BJ (cell line): ENCODE measurements at regions not wholly inside any gene's neighbourhood (a gene's known extent, or its start where the extent isn't known, plus 50 kb on each side); places are given as distances from the start of the nearest gene placed in this dataset.

Experiments
- CTCF ChIA-PET: fragments of 350-600 bp; formaldehyde crosslinking; extraction: SDS; loops from one replicate; lab custom pipeline; 2021; ENCODE audit warnings: antibody characterized with exemption, inconsistent platforms; lab: Yijun Ruan, JAX
- POLR2A ChIA-PET: fragments of 300-600 bp; sonication (Branson Sonifier 250); formaldehyde crosslinking; extraction: SDS; loops from one replicate; lab custom pipeline; 2021; ENCODE audit warnings: antibody characterized with exemption; lab: Charles Lee
- DNase-seq: peaks from one replicate; pipeline ENCODE4 v3.0.0-alpha.2; 2011; ENCODE audit warnings: low read depth
- H3K27me3 ChIP-seq: 2 replicates; pipeline ENCODE4 v1.6.0; 2011; ENCODE audit warnings: low read length; ENCODE audit not compliant: control insufficient read depth, insufficient read depth
- H3K36me3 ChIP-seq: 2 replicates; pipeline ENCODE4 v1.5.1; 2011; ENCODE audit warnings: low read length; ENCODE audit not compliant: control insufficient read depth, insufficient read depth
- H3K4me3 ChIP-seq: 2 replicates; pipeline ENCODE4 v1.5.1; 2011; ENCODE audit warnings: low read depth, mild to moderate bottlenecking, control low read depth, low read length
- CTCF ChIP-seq: IDR thresholded peaks from 2 replicates; pipeline ENCODE4 v1.5.1; 2011; ENCODE audit warnings: low read depth, mild to moderate bottlenecking, control low read depth, inconsistent platforms, low read length, moderate library complexity; ENCODE audit not compliant: insufficient read depth

DNA sequence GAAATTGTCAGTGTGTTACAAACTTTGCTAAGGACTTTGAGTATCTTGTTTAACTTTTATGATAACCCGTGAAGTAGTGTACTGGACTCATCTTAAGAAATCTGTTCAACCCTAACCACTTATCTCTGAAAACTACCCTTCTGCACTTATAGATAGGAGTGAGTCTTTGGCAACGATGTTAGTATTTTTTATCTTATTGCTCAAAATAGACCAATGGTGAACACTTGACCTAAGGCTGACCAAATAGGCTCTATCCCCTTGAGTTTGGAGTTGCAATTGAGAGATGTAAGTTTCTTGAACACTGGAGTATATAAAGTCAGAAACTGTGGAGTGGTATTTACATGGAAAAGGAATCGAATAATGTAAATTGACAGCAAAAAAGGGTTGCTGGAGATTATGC, 786.1 kb downstream of the TMTC2 start:
- ChIA-PET POLR2A (no interaction called here), CTCF (no interaction called here)
- DNase-seq = no peak
- Histone ChIP-seq H3K27me3 (no peaks in the 10 kb centered on the region), H3K4me3 (no peak overlapping the region), H3K36me3 (no peaks in the 10 kb centered on the region)
- no peak for TF ChIP-seq CTCF

DNA sequence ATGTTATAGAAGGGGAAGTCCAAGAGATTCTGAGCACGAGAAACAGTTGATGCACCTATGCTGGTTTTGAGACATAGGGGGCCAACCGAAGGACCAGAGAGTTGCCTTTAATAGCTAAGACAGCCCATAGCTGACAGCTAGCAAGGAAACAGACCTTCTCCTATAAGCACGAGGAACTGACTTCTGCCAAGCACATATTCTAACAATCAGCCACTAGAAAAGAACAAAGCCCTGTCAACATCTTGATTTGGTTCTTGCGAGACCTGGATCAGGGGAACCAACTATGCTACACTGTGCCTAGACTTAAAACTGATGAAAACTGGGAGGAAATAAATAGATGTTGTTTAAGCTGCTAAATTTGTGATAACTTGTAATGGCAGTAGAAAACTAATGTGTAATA, 785.6 kb downstream of the TMTC2 start:
- DNase-seq = no peak
- no peak for TF ChIP-seq CTCF
- ChIA-PET CTCF (no interaction called here), POLR2A (no interaction called here)
- Histone ChIP-seq H3K36me3 (no peaks in the 10 kb centered on the region), H3K27me3 (no peaks in the 10 kb centered on the region), H3K4me3 (no peak overlapping the region)

DNA sequence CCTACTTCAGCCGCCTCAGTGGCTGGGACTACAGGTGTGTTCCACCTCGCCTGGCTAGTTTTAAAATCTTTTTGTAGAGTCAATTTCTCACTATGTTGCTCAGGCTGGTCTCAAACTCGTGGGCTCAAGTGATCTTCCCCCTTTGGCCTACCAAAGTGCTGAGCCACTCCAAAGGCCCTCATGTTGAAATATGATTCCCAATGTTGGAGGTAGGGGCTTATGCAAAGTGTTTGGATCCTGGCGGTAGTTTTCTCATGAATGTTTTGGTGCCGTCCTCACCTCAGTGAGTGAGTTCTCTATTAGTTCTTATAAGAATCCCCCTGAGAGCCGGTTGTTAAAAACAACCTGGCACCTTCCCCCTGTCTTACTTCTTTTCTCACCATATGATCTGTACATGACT, 784.6 kb downstream of the TMTC2 start:
- no peak for DNase-seq
- no peaks in the 10 kb centered on the region for H3K27me3 ChIP-seq
- no peak for TF ChIP-seq CTCF
- no peaks in the 10 kb centered on the region for H3K36me3 ChIP-seq
- CTCF ChIA-PET = no interaction called here
- POLR2A ChIA-PET = no interaction called here
- no peak overlapping the region for H3K4me3 ChIP-seq

DNA sequence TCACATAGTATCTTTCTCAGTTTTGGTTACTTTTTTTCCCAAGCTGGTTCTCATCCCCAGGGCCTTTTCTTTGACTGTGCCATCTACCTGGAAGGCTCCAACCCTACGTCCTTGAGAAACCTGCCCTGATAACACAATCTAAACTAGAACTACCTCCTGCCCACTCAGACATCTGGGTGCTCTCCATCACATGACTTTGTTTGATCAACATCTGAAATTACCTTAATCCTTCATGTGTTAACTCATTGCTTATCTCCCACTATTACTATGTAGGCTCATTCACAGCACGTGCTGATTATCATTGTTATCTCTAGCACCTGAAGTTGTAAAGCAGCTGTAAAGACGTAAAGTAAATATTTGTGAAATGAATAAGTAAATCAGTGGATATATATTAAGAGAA, 784.0 kb downstream of the TMTC2 start:
- no peak overlapping the region for H3K4me3 ChIP-seq
- no peaks in the 10 kb centered on the region for H3K36me3 ChIP-seq
- ChIA-PET CTCF (no interaction called here), POLR2A (no interaction called here)
- DNase-seq = no peak
- no peaks in the 10 kb centered on the region for H3K27me3 ChIP-seq
- TF ChIP-seq CTCF = no peak

- Histone ChIP-seq H3K36me3 (no peaks in the 10 kb centered on the region), H3K27me3 (no peaks in the 10 kb centered on the region), H3K4me3 (no peak overlapping the region)
- CTCF ChIA-PET = no interaction called here
- DNase-seq = no peak
- POLR2A ChIA-PET = no interaction called here
- no peak for TF ChIP-seq CTCF
These were observed 782.5 kb downstream of the TMTC2 start for GRCh38 chr12:83468988-83469908.
